Nephron progenitor cell (in vitro differentiated cells): ENCODE measurements at regions not wholly inside any gene's neighbourhood (a gene's known extent, or its start where the extent isn't known, plus 50 kb on each side); places are given as distances from the start of the nearest gene placed in this dataset.

Experiments
- DNase-seq: peaks from one replicate; pipeline ENCODE4 v3.0.0; 2021
- H3K27ac Mint-ChIP-seq: 2 replicates; pipeline ENCODE4 v1.8.0; 2021; ENCODE audit warnings: mild to moderate bottlenecking, moderate library complexity, mixed read lengths
- H3K27me3 Mint-ChIP-seq: 2 replicates; pipeline ENCODE4 v1.8.0; 2021; ENCODE audit warnings: mild to moderate bottlenecking, low read depth, mixed read lengths; ENCODE audit not compliant: poor library complexity
- H3K36me3 Mint-ChIP-seq: 2 replicates; pipeline ENCODE4 v1.8.0; 2021; ENCODE audit warnings: low read depth, mixed read lengths
- H3K4me1 Mint-ChIP-seq: 2 replicates; pipeline ENCODE4 v1.8.0; 2021; ENCODE audit warnings: mixed read lengths
- H3K4me3 Mint-ChIP-seq: 2 replicates; pipeline ENCODE4 v1.8.0; 2021; ENCODE audit warnings: mild to moderate bottlenecking, moderate library complexity, mixed read lengths
- H3K9me3 Mint-ChIP-seq: 2 replicates; pipeline ENCODE4 v1.8.0; 2021; ENCODE audit warnings: mild to moderate bottlenecking, moderate library complexity, mixed read lengths
- TF ChIP-seq, protein P1 (sequence below): fragments of 200-600 bp; sonication (generic); IDR thresholded peaks from 2 replicates; pipeline ENCODE4 v1.5.0; 2021; ENCODE audit warnings: antibody characterized with exemption

DNA sequence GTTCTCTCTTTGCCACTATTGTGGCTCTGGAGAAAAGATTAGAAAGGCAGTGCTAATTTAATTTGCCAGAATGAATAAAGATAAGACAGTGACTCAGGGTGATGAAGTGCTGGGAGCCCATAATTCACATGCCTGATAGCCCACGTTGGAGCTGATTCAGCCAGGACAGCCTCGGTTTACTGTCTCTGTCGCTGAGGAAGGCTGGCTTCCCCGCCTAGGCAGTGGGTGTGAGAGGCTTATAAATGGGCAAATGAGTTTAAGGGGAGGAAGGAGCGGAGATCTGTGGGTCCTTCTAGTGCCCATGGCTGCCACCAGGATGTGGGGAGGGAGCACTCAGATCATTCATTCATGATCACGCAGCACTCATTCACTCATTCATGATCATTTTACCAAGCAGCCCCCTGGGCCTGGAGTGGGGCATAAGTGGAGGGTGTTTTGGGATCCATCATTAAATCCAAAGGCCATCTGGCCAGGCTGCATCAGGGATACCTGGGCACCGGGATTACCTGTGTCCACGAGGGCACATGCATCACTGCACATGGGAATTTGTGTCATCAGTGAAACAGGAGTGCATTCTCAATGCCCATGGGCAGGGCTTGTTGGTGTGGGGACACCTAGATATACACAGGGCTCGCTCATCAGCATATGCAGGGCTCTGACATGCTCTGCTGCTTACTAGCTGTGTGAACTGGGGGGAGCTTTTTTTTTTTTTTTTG lies 315.4 kb downstream of the MATN1 start:
- H3K4me3 Mint-ChIP-seq, result no peak overlapping the region
- no peak overlapping the region for H3K27ac Mint-ChIP-seq
- DNase-seq, result no peak
- H3K4me1 Mint-ChIP-seq, result peaks cover 66% of the 10 kb centered on the region
- H3K9me3 Mint-ChIP-seq, result no peaks in the 10 kb centered on the region
- no peaks in the 10 kb centered on the region for H3K36me3 Mint-ChIP-seq
- TF ChIP-seq, protein P1, sequence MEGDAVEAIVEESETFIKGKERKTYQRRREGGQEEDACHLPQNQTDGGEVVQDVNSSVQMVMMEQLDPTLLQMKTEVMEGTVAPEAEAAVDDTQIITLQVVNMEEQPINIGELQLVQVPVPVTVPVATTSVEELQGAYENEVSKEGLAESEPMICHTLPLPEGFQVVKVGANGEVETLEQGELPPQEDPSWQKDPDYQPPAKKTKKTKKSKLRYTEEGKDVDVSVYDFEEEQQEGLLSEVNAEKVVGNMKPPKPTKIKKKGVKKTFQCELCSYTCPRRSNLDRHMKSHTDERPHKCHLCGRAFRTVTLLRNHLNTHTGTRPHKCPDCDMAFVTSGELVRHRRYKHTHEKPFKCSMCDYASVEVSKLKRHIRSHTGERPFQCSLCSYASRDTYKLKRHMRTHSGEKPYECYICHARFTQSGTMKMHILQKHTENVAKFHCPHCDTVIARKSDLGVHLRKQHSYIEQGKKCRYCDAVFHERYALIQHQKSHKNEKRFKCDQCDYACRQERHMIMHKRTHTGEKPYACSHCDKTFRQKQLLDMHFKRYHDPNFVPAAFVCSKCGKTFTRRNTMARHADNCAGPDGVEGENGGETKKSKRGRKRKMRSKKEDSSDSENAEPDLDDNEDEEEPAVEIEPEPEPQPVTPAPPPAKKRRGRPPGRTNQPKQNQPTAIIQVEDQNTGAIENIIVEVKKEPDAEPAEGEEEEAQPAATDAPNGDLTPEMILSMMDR, result no peak
- peaks cover 11% of the 10 kb centered on the region for H3K27me3 Mint-ChIP-seq

DNA sequence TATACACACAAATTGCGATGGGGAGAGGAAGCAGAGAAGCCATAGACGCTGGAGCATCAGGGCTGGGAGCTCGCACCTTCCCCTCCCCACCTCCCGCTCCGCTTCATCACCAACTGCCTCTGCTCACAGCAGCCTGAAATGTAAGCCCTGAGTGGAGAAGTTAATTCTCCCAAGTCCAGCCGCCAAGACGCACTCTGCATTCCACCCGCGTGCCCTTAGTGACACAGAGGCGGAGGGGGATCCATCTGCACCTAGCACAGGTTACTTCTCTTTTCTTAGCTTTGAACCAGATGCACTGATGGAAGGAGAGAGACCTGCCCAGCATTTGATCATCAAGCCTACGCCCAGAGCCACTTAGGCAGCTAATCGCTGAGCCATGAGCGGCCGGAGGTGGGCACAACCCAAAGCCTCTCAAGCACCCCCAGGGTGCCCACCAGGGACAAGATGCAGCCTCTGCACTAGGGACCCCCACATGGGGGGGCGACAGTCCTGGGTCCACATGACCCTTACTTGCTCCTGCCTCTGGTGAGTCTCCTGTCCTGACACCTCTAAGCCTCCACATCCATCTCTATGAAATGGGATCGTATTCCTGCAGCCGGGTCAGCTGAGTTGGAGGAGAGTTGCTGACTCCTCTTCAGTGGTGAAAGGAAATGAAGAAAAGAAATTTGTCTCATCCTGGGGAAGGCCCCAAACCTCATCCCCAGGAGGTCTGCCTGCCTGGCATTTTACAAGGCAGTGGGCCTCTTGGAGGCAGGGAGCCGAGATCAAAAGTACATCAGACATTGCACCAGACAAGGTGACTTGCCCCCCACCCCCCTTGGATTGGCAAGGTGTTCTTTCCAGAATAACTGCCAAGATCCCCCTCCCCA lies 316.2 kb downstream of the MATN1 start:
- no peak overlapping the region for H3K27ac Mint-ChIP-seq
- no peak overlapping the region for H3K4me3 Mint-ChIP-seq
- peaks cover 11% of the 10 kb centered on the region for H3K27me3 Mint-ChIP-seq
- no peaks in the 10 kb centered on the region for H3K36me3 Mint-ChIP-seq
- no peaks in the 10 kb centered on the region for H3K9me3 Mint-ChIP-seq
- TF ChIP-seq, protein P1, result no peak
- peaks cover 68% of the 10 kb centered on the region for H3K4me1 Mint-ChIP-seq
- no peak for DNase-seq

DNA sequence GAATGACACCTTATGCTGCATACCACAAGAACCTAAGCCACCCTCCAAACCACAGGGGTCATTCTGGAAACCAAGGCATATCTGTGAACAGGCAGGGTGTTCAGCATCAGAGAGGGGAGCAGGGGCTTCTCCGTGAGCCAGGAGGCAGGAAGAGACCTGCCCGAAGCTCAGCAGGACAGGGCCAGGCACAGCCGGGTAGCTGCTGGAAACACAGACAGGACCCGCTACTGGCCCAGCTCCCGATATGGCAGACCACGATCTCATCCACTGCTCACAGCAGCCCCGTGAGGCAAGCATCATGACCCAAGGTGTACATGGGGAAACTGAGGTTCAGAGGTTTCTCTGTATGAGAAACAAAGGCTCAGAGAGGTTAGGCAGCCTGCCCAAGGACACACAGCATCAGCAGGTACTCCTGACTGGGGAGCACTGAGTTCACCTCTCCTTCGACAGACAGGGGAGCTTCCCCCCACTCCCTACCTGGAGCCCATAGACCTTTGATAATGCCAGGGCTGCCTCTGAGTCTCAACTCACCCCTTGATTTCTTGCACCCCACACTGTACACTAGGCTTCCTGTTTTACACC lies 317.7 kb downstream of the MATN1 start:
- no peaks in the 10 kb centered on the region for H3K36me3 Mint-ChIP-seq
- DNase-seq, result no peak
- H3K27me3 Mint-ChIP-seq, result peaks cover 17% of the 10 kb centered on the region
- no peak overlapping the region for H3K27ac Mint-ChIP-seq
- peaks cover 65% of the 10 kb centered on the region for H3K4me1 Mint-ChIP-seq
- no peak overlapping the region for H3K4me3 Mint-ChIP-seq
- no peaks in the 10 kb centered on the region for H3K9me3 Mint-ChIP-seq
- TF ChIP-seq, protein P1, result no peak

DNA sequence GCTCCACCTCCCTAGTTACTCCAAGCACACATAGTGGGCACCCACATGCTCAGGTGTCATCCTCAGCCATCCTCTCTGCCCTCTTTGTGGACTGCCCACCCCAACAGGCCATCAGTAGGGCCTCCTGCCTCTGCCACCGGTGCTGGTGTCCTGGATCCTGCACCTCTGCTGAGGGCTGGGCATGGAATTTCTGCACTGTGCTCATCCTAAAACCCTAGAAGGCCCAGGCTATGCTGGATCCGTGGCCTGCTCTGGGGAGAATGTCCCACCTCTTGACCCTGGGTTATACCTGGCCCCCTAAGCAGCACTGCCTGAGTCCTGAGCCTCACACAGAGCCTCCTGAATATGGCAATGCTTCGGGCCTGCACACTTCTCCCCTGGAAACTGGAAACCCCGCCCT lies 318.3 kb downstream of the MATN1 start:
- Mint-ChIP-seq H3K4me1 (peaks cover 68% of the 10 kb centered on the region), H3K36me3 (no peaks in the 10 kb centered on the region), H3K27me3 (peaks cover 17% of the 10 kb centered on the region), H3K27ac (no peak overlapping the region), H3K9me3 (no peaks in the 10 kb centered on the region), H3K4me3 (no peak overlapping the region)
- TF ChIP-seq, protein P1, result no peak
- no peak for DNase-seq

DNA sequence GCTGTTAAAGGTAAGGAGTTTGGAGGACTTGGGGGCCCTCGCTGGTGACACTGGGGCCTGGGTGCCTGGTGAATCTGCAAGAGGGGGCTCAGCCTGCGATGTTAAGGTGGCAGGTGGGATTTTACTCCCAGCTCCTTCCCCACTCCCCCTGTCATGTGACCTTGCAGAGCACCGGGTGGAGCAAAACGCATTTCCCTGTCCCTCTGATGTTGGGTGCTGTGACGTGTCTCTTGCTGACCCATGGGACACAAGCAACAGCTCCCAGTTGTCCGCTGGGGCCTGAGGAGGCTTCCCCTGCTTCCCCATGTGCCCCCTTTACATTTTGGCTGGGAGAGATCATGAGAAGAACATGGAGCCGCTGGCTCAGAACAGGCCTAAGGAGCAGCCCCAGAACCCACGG lies 319.0 kb downstream of the MATN1 start:
- Mint-ChIP-seq H3K36me3 (no peaks in the 10 kb centered on the region), H3K27me3 (peaks cover 17% of the 10 kb centered on the region), H3K9me3 (no peaks in the 10 kb centered on the region), H3K27ac (peak overlapping the region; percentile 17), H3K4me3 (no peak overlapping the region), H3K4me1 (peaks cover 74% of the 10 kb centered on the region)
- no peak for DNase-seq
- TF ChIP-seq, protein P1, result no peak
